SK-N-SH (cell line): ENCODE measurements at regions not wholly inside any gene's neighbourhood (a gene's known extent, or its start where the extent isn't known, plus 50 kb on each side); places are given as distances from the start of the nearest gene placed in this dataset.

Experiments
- CHD2 ChIP-seq: fragments of 150-350 bp; IDR thresholded peaks from 2 replicates; pipeline ENCODE4 v1.6.1; 2018; ENCODE audit warnings: low read length; ENCODE audit not compliant: partially characterized antibody
- CTCF ChIP-seq: fragments of 200-600 bp; sonication (generic); IDR thresholded peaks from 2 replicates; pipeline ENCODE4 v1.6.1; 2017; ENCODE audit warnings: antibody characterized with exemption, mild to moderate bottlenecking, moderate library complexity
- PBX3 ChIP-seq: IDR thresholded peaks from 2 replicates; pipeline ENCODE4; 2012
- POLR2AphosphoS5 ChIP-seq: IDR thresholded peaks from 2 replicates; pipeline ENCODE4 v1.6.1; 2012; ENCODE audit warnings: low read depth, low read length
- ZBTB33 ChIP-seq: IDR thresholded peaks from 2 replicates; pipeline ENCODE4 v1.4.0; 2012; ENCODE audit warnings: low read depth, borderline replicate concordance

- TF ChIP-seq CHD2 (no peak), POLR2AphosphoS5 (no peak), ZBTB33 (no peak), PBX3 (no peak), CTCF (no peak)
Observed at GRCh38 chr13:44120043-44120442, 240.3 kb downstream of the LACC1 start.
